GM21786 (cell line): ENCODE measurements at regions not wholly inside any gene's neighbourhood (a gene's known extent, or its start where the extent isn't known, plus 50 kb on each side); places are given as distances from the start of the nearest gene placed in this dataset.
"Not testable (repeated sequence)": the region's sequence is repeated elsewhere in the genome, so short reads cannot be mapped to it uniquely, and the experiment has no call there.

Source experiments
- ATAC-seq: cut with Tn5 transposase; IDR thresholded peaks from one replicate; pipeline ENCODE4 v1.9.1; 2021; ENCODE audit not compliant: unreplicated experiment

DNA sequence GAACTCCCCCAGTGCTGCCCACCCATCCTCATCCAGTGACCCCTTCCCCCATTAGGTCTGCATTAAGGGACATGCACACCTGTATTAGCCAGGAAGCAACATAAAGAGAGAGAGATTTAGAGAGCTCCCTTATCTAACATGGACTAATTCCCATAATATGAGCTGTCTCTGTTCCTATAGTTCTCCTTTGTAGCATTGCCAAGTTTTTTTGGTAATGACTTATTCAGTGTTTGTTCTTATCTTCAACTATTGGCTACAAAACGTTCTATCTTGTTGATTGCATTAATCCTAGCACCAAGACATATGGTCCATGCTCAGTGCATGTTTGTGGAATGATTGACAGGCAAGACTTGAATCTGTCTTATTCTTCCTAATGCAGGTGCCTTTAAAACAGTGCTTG, 264.0 kb downstream of the ADGRL2 start:
- no peak for ATAC-seq

DNA sequence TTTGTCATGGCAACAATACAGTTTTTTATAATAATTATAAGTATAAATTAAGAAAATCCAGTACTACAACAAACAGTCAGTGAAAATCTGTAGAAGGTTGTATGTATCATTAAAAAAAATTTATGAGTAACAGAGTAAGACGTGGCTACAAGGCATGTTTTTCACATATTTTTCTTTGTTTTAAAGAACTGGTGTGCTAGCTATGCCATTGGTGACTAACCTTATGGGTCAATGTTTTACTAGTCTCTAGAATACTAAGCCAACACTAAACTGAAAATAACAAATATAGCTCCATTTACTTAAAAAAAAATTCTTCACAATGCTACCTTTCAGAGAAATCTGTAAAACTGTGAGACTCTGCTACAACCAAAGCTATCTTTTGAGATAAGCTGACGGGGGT, 261.5 kb downstream of the ADGRL2 start:
- ATAC-seq = no peak

DNA sequence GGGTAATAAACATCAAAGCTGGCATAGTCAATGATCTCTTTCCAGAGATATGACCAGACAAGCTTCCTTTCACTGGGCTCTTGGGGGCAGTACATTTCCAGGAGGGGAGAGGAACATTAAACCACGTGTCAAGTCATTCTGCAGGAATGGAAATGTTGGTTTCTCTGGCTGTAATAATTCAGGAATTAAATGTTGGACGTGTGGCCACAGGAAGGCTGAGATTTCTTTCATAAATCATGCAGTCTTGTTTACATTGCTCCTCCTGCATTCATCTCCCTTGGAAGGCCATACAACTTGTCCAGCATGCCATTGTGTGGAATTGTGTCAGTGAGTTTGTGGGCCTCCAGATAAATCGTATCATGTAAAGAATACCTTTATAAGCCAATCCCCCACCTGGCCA, 259.2 kb downstream of the ADGRL2 start:
- ATAC-seq = no peak

DNA sequence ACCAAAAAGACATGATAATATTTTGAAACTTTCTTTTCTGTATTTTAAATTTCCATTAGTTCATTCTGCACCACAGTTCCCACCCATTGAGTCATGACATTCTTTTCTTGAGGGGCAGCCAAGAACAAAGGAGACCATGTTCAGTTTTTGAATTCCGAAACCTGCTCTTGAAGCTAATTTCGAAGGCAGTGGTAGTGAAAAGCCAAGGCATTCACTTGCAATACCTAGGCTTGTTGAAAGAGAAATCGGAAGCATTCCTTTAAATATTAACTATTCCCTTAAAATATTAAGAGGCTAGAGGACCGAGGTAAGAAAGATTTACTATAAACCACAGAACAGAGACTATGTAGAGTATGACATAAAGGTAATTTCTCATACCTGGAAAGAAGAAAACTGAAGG, 256.3 kb downstream of the ADGRL2 start:
- no peak for ATAC-seq

DNA sequence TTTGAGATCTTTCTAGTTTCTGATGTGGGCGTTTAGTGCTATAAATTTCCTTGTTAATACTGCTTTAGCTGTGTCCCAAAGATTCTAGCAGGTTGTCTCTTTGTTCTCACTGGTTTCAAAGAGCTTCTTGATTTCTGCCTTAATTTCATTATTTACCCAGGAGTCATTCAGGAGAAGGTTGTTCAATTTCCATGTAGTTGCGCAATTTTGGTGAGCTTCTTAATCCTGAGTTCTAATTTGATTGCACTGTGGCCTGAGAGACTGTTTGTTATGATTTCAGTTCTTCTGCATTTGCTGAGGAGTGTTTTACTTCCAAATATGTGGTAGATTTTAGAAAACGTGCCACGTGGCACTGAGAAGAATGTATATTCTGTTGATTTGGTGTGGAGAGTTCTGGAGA, 254.6 kb downstream of the ADGRL2 start:
- ATAC-seq = not testable (repeated sequence)

DNA sequence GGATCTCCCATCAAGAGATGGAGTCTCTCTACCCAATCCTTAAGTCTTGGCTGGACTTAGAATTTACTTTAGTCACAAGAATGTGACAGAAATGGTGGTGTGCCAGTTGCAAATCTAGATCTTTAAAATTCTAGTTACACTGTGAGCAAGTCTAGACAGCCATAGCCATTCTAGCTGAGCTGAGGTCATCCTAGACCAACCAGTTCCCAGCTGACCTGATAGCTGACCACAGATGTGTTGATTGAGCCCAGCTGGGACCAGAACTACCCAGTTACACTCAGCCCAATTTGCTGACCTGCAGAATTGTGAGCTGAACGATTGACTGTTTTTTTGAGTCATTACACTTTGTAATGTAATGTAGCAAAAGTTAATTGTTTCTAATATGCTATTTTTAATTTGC, 251.8 kb downstream of the ADGRL2 start:
- no peak for ATAC-seq

DNA sequence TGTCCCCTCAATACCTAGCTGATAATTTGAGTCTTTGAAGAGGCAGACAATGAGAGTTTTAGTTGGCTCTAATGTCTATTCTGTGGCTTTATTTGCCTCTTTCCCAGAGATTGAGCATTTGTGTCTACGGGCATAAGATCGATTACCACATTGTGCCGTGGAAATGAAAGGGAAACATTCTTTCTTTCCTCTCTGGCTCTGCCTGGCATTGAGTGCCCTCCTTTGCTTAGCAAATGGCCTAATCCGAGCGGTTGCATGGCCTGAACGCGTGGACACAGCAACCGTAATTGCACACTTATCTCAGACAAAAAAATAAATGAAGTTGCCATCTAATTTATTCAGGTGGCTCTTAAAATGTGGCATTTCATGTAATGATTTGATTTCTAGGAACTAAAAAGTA, 247.9 kb downstream of the ADGRL2 start:
- no peak for ATAC-seq

DNA sequence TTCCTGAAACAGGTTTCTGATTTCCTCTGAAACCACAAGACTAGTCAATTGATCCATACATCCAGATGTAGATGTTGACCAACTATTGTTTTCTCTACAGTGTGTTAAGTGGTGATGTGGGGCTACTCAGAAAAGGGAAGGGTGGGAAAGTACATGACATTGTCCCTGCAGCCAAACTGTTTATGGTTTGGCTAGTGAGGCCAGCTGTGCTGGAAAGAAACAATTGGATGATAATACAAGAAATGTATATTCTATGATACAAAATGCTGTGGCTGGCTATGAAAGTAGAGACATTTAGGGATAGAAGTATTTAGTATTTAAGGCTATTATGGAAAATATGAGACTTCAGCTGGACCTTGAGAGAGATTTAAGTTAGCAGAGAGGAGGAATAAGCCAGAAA, 244.5 kb downstream of the ADGRL2 start:
- ATAC-seq = no peak

DNA sequence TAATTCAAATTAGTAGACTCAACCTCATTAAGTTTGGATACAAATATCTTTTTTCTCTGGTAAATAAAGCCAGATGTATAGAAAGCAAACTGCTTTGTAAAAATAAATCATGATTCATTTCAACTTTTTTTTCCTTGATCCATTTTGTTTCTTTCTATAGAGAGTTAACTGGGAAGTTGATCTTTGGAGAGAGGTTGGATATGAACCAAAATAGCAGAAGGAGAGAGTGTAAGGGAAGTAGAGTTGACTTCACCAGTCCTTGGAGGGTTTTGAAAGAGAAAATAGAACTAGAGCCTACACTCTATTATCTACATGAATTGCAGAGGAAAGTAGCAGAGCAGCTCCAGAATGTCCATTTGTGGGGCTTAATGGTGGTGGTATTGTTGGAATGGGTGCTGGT, 243.8 kb downstream of the ADGRL2 start:
- no peak for ATAC-seq

DNA sequence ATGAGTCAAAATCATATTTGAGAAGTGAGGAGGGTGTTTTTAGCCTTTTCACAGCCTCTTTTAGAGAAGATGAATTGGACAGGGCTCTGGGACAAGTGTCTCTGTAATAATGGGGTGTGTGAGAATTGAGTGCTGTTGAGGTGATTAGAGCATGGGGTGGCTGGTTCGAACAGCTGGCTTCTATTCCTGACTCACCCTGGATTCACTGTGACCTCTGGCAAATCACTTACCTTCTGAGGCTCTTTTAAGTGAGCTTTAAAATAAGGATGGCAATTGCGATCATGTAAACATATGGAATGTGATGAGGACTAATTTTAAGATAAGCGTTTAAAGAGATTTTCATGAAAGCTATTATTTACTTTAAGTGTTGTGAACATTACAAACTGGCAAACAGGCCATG, 243.4 kb downstream of the ADGRL2 start:
- no peak for ATAC-seq

DNA sequence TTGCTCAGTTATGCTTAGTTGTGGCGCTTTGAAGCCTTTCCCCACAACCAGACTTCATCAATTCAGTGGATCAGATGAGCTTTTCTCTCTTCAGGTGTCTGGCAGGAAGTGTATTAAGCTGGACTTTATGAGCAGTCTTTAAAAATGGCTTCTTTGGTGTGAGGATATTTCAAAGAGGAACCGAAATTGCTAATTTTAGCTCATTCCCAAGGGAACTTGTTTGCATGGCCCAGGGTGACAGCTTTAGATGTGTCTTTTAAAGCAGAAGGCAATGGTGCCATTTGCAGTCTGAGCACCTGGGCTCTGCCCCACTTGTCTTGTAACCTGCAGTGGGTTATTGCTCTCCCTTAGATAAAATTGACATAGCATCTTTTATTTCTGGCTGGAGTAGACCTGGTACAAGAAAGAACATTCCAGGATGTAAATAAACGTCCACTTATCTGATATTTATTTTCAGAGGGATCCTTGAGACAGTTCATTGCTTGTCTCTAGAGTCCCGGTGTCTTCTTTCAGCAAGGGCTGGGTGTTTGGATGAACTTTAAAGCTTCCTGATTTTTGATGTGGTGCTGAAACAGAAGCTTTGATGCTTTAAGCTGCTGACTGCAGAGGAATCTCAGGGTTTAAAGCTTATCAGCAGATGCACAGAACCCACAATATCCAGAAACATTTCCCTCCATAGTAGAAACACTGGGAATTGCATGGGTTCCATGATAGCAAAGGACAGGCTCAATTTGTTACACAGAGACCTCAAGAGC, 241.7 kb downstream of the ADGRL2 start:
- ATAC-seq = no peak
